NCI-H1048 (cell line): ENCODE measurements at regions not wholly inside any gene's neighbourhood (a gene's known extent, or its start where the extent isn't known, plus 50 kb on each side); places are given as distances from the start of the nearest gene placed in this dataset.
"Not testable (repeated sequence)": the region's sequence is repeated elsewhere in the genome, so short reads cannot be mapped to it uniquely, and the experiment has no call there.

ENCODE experiments used
- DNase-seq: peaks from one replicate; lab custom pipeline; 2025; lab: John Stamatoyannopoulos, UW

- DNase-seq = no peak
These were observed 144.5 kb upstream of the ID4 start for GRCh38 chr6:19692506-19693298.

GRCh38 chr6:19694697-19695096, 142.5 kb upstream of the ID4 start:
- DNase-seq = no peak

- no peak for DNase-seq
These were observed 139.4 kb upstream of the ID4 start for GRCh38 chr6:19697744-19698290.

- DNase-seq = no peak
These were observed 137.2 kb upstream of the ID4 start for GRCh38 chr6:19699932-19700331.

- DNase-seq = no peak
These were observed 131.6 kb upstream of the ID4 start for GRCh38 chr6:19705606-19706005.

- no peak for DNase-seq
These were observed 125.0 kb upstream of the ID4 start for GRCh38 chr6:19712012-19712688.

- no peak for DNase-seq
These were observed 124.2 kb upstream of the ID4 start for GRCh38 chr6:19712998-19713397.

GRCh38 chr6:19713411-19713810, 123.8 kb upstream of the ID4 start:
- DNase-seq = no peak

- DNase-seq = no peak
These were observed 123.2 kb upstream of the ID4 start for GRCh38 chr6:19713984-19714383.

GRCh38 chr6:19714434-19715166, 122.6 kb upstream of the ID4 start:
- DNase-seq = no peak

GRCh38 chr6:19715167-19715551, 122.0 kb upstream of the ID4 start:
- DNase-seq = no peak

GRCh38 chr6:19719691-19720128, 117.5 kb upstream of the ID4 start:
- DNase-seq = no peak

- DNase-seq = no peak
These were observed 115.3 kb upstream of the ID4 start for GRCh38 chr6:19721766-19722377.

- DNase-seq = no peak
These were observed 114.2 kb upstream of the ID4 start for GRCh38 chr6:19722999-19723398.

GRCh38 chr6:19723545-19723944, 113.6 kb upstream of the ID4 start:
- DNase-seq = no peak

GRCh38 chr6:19725436-19725835, 111.7 kb upstream of the ID4 start:
- not testable (repeated sequence) for DNase-seq

- DNase-seq = no peak
These were observed 105.9 kb upstream of the ID4 start for GRCh38 chr6:19731282-19731681.

- no peak for DNase-seq
These were observed 103.1 kb upstream of the ID4 start for GRCh38 chr6:19734061-19734460.

GRCh38 chr6:19734519-19734918, 102.7 kb upstream of the ID4 start:
- no peak for DNase-seq

- no peak for DNase-seq
These were observed 101.1 kb upstream of the ID4 start for GRCh38 chr6:19736066-19736465.

- no peak for DNase-seq
These were observed 99.2 kb upstream of the ID4 start for GRCh38 chr6:19738010-19738409.

- no peak for DNase-seq
These were observed 87.4 kb upstream of the ID4 start for GRCh38 chr6:19749722-19750121.
